Esophagus squamous epithelium (tissue), 5 donors: ENCODE measurements at regions not wholly inside any gene's neighbourhood (a gene's known extent, or its start where the extent isn't known, plus 50 kb on each side); places are given as distances from the start of the nearest gene placed in this dataset.

Experiments
- DNase-seq: peaks from one replicate; lab custom pipeline; 2025; lab: John Stamatoyannopoulos, UW
- H3K27ac ChIP-seq, 4 donors: fragments of 200-600 bp; sonication (generic); one replicate each; pipeline ENCODE4 v1.5.1; 2016 to 2019; ENCODE audit warnings: mild to moderate bottlenecking in 1 of 4
- H3K27me3 ChIP-seq, 4 donors: fragments of 200-600 bp; sonication (generic); 1 replicate in 3 of 4; 2 replicates in 1 of 4; pipeline versions ENCODE4 v1.5.1 to v1.6.0; 2017 to 2021; ENCODE audit warnings: antibody characterized with exemption in 1 of 4
- H3K36me3 ChIP-seq, 3 donors: fragments of 200-600 bp; sonication (generic); one replicate each; pipeline ENCODE4 v1.5.1; 2016 to 2019
- H3K4me1 ChIP-seq, 3 donors: fragments of 200-600 bp; sonication (generic); one replicate each; pipeline ENCODE4 v1.5.1; 2017 to 2019
- H3K4me3 ChIP-seq, 4 donors: fragments of 200-600 bp; sonication (generic); 1 replicate in 3 of 4; 2 replicates in 1 of 4; pipeline ENCODE4 v1.5.1; 2016 to 2019; ENCODE audit warnings: mild to moderate bottlenecking in 2 of 4, moderate library complexity in 1 of 4
- H3K9me3 ChIP-seq, 3 donors: fragments of 200-600 bp; sonication (generic); one replicate each; pipeline ENCODE4 v1.5.1; 2016 to 2019
- POLR2A ChIP-seq, 4 donors: fragments of 450-650 bp; IDR thresholded peaks; one replicate each; pipeline ENCODE4 v1.6.1; 2017; ENCODE audit warnings: antibody characterized with exemption in 4 of 4, mild to moderate bottlenecking in 4 of 4, moderate library complexity in 3 of 4
- WGBS, 2 donors: methylation state at CpG; one replicate each; pipeline ENCODE4 v1.1.5; 2018; 5-methylcytosine and 5-hydroxymethylcytosine counted together
- intact Hi-C: fragments of 100-400 bp; cut with DNase I; formaldehyde crosslinking; loops from one replicate; pipeline ENCODE4 v1.15.0; 2022
- TF ChIP-seq, protein P1 (sequence below), 6 experiments: fragments of 450-650 bp in 4 of 6; fragments of 200-600 bp in 2 of 6; sonication (generic) in 2 of 6; IDR thresholded peaks; one replicate each; pipeline ENCODE4 v1.5.1; 2016 to 2019; ENCODE audit warnings: antibody characterized with exemption in 6 of 6, mild to moderate bottlenecking in 4 of 6, moderate library complexity in 4 of 6
- donor health status: DM: yes; HTN: yes; CAD: no.

GRCh38 chr2:129422028-129422427 is 557.4 kb upstream of the RAB6C start:
- TF ChIP-seq, protein P1, sequence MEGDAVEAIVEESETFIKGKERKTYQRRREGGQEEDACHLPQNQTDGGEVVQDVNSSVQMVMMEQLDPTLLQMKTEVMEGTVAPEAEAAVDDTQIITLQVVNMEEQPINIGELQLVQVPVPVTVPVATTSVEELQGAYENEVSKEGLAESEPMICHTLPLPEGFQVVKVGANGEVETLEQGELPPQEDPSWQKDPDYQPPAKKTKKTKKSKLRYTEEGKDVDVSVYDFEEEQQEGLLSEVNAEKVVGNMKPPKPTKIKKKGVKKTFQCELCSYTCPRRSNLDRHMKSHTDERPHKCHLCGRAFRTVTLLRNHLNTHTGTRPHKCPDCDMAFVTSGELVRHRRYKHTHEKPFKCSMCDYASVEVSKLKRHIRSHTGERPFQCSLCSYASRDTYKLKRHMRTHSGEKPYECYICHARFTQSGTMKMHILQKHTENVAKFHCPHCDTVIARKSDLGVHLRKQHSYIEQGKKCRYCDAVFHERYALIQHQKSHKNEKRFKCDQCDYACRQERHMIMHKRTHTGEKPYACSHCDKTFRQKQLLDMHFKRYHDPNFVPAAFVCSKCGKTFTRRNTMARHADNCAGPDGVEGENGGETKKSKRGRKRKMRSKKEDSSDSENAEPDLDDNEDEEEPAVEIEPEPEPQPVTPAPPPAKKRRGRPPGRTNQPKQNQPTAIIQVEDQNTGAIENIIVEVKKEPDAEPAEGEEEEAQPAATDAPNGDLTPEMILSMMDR (IDR thresholded peaks at IDR 0.05) = no peak
- no peak for TF ChIP-seq POLR2A (IDR thresholded peaks at IDR 0.05)
- H3K9me3 ChIP-seq = no peaks in the 10 kb centered on the region
- intact Hi-C loops = no loop called here
- no peaks in the 10 kb centered on the region for H3K36me3 ChIP-seq
- H3K4me3 ChIP-seq = no peak overlapping the region
- DNase-seq = no peak
- no peak overlapping the region for H3K27ac ChIP-seq
- no peaks in the 10 kb centered on the region for H3K4me1 ChIP-seq
- H3K27me3 ChIP-seq = no peaks in the 10 kb centered on the region
- WGBS, 2 donors = 58 to 60% methylated on average over 1 of the region's 1 CpG

- TF ChIP-seq POLR2A (IDR thresholded peaks at IDR 0.05) = no peak
- TF ChIP-seq, protein P1 (IDR thresholded peaks at IDR 0.05) = no peak
- H3K4me1 ChIP-seq = peaks cover 0 to 38% (median 0%) of the 10 kb centered on the region in 3 donors
- WGBS, 2 donors = 48 to 57% methylated on average over 7 to 9 of the region's 10 CpGs
- no peak for DNase-seq
- H3K36me3 ChIP-seq = no peaks in the 10 kb centered on the region
- no peak overlapping the region for H3K4me3 ChIP-seq
- H3K27ac ChIP-seq = no peak overlapping the region
- intact Hi-C loops = no loop called here
- H3K9me3 ChIP-seq = no peaks in the 10 kb centered on the region
- no peaks in the 10 kb centered on the region for H3K27me3 ChIP-seq
Observed at GRCh38 chr2:129428086-129428660, 551.3 kb upstream of the RAB6C start.

GRCh38 chr2:129430911-129431310 is 548.6 kb upstream of the RAB6C start:
- DNase-seq = no peak
- Histone ChIP-seq H3K9me3 (no peaks in the 10 kb centered on the region), H3K36me3 (no peaks in the 10 kb centered on the region), H3K4me1 (peaks cover 0 to 39% (median 0%) of the 10 kb centered on the region in 3 donors), H3K27me3 (no peaks in the 10 kb centered on the region), H3K27ac (no peak overlapping the region), H3K4me3 (no peak overlapping the region)
- TF ChIP-seq, protein P1 (IDR thresholded peaks at IDR 0.05) = no peak
- no peak for TF ChIP-seq POLR2A (IDR thresholded peaks at IDR 0.05)
- WGBS, 2 donors = 71 to 77% methylated on average over 6 to 7 of the region's 7 CpGs
- intact Hi-C loops = no loop called here

DNA sequence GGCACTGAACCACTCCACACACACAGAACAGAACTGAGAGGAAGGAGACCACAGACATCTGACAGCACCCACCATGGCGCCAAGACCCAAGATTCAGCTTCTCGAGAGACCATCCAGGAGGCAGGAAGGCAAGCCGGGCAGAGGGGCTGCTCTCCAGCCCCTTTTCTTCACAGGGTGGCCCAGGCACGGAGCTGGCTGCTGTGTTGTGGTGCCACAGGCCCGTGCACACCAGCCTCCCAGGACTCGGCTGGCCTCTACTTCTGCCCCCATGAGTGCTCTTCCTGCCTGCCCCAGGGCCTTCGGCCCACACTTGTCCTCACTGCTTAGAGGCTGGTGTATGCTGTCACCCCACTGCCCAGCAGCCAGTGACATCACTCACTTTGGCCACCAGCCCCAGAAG is 547.6 kb upstream of the RAB6C start:
- 50 to 90% methylated on average over 2 to 4 of the region's 7 CpGs for WGBS, 2 donors
- TF ChIP-seq POLR2A (IDR thresholded peaks at IDR 0.05) = no peak
- TF ChIP-seq, protein P1 (IDR thresholded peaks at IDR 0.05) = no peak
- intact Hi-C loops = no loop called here
- Histone ChIP-seq H3K4me3 (no peak overlapping the region), H3K9me3 (no peaks in the 10 kb centered on the region), H3K36me3 (no peaks in the 10 kb centered on the region), H3K4me1 (peaks cover 0 to 47% (median 0%) of the 10 kb centered on the region in 3 donors), H3K27ac (no peak overlapping the region), H3K27me3 (no peaks in the 10 kb centered on the region)
- no peak for DNase-seq

DNA sequence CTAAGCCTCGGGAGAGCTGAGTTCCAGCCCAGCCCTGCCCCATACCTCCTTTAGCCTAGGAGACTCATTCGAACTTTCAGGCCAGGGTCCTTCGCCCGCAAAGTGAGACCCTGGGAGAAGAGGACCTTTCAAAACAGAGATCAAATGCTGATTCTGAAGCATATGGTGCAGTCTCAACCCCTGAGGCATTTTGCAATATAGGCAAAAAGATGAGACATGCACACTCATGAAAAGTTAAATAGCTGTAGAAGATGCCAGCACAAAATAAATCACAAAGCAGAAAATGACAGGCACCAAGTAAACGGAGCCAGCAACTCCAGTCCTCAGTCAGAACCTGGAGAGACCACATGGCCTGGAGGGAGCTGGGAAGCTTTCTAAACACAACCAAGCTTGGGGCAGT is 542.7 kb upstream of the RAB6C start:
- H3K4me3 ChIP-seq = no peak overlapping the region
- TF ChIP-seq POLR2A (IDR thresholded peaks at IDR 0.05) = no peak
- TF ChIP-seq, protein P1 (IDR thresholded peaks at IDR 0.05) = no peak
- WGBS, 2 donors = 22 to 41% methylated on average over 3 to 4 of the region's 5 CpGs
- intact Hi-C loops = no loop called here
- no peaks in the 10 kb centered on the region for H3K36me3 ChIP-seq
- no peaks in the 10 kb centered on the region for H3K9me3 ChIP-seq
- no peaks in the 10 kb centered on the region for H3K27me3 ChIP-seq
- H3K27ac ChIP-seq = peak overlapping the region in 3 of 4 donors; percentile 62 to 77 (median 63)
- peaks cover 3 to 62% (median 8%) of the 10 kb centered on the region in 3 donors for H3K4me1 ChIP-seq
- DNase-seq = no peak
